ENCODE measurements at regions not wholly inside any gene's neighbourhood (a gene's known extent, or its start where the extent isn't known, plus 50 kb on each side); places are given as distances from the start of the nearest gene placed in this dataset.

DNA sequence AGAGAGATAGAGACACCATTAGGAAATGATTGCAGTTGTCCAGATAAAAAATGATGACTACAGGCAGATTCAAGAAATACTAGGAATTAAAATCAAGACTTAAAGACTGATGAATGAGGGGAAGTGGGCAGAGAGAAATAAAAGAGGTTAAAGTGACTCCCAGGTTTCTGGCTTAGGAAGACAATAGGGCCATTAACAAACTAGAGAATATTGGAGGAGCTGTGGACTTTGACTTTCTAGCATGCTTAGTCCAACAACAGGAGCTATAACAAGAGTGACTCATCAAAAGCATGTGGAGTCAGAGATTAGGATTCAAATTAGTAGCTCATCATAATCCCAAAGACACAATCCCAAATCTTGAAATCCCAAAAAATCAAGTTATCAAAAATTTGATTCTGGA, 101.5 kb downstream of the BMP4 start:
- TF ChIP-seq, protein P1, sequence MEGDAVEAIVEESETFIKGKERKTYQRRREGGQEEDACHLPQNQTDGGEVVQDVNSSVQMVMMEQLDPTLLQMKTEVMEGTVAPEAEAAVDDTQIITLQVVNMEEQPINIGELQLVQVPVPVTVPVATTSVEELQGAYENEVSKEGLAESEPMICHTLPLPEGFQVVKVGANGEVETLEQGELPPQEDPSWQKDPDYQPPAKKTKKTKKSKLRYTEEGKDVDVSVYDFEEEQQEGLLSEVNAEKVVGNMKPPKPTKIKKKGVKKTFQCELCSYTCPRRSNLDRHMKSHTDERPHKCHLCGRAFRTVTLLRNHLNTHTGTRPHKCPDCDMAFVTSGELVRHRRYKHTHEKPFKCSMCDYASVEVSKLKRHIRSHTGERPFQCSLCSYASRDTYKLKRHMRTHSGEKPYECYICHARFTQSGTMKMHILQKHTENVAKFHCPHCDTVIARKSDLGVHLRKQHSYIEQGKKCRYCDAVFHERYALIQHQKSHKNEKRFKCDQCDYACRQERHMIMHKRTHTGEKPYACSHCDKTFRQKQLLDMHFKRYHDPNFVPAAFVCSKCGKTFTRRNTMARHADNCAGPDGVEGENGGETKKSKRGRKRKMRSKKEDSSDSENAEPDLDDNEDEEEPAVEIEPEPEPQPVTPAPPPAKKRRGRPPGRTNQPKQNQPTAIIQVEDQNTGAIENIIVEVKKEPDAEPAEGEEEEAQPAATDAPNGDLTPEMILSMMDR (conservative IDR thresholded peaks at IDR 0.05 in 1 of 2, IDR thresholded peaks at IDR 0.05 in 1 of 2; ENCODE audit: extremely low read depth in 1 of 2, insufficient read depth in 1 of 2, low read depth in 1 of 2, low read length in 2 of 2): no peak
- no peak for TF ChIP-seq EZH2 (IDR thresholded peaks at IDR 0.05; ENCODE audit: borderline replicate concordance, low read length)
